Glomerular visceral epithelial cell (primary cell): ENCODE measurements at regions not wholly inside any gene's neighbourhood (a gene's known extent, or its start where the extent isn't known, plus 50 kb on each side); places are given as distances from the start of the nearest gene placed in this dataset.

Experiments used
- DNase-seq: peaks from one replicate; pipeline ENCODE4 v3.0.0-alpha.2; 2016; ENCODE audit errors: extremely low spot score

DNA sequence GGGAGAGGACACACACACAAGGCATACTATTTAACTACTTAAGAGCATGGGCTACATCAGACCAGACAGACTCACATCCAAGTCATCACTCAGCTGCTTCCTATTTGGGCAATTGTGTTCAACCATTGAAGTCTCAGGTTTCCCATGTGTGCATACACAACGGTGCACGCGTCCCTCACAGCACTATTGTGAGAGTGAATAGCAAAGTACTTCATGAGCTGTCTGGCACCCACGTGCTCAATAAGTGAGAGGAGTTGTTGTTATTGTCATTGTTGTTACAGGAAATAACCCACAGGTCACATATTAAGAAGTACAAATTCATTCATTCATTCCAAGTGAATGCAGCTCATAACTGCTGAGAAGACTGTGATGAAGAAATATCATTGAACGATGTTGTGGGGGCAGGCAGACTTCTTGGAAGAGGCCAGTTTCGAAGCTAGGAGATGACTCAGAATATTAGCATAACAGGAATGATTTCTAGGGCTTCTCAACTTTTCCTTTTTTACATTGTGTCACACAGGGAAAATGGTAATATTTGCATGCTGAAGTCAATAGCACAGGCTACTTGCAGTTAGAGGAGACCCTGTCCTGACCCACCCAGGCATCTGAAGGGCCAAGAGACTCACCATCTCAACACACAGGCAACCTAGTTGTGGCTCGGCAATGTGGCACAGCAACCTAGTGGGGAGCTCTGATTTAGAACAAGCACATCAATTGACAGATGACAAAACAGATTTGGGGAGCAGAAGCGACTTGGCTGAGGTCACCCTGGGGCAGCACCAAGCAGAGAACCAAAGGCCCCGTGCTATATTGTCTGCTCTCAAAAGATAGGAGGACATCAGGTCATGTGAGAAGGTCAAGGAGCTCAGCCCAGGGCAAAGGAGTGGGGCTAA, 606.0 kb downstream of the BUD13 start:
- DNase-seq = no peak

DNA sequence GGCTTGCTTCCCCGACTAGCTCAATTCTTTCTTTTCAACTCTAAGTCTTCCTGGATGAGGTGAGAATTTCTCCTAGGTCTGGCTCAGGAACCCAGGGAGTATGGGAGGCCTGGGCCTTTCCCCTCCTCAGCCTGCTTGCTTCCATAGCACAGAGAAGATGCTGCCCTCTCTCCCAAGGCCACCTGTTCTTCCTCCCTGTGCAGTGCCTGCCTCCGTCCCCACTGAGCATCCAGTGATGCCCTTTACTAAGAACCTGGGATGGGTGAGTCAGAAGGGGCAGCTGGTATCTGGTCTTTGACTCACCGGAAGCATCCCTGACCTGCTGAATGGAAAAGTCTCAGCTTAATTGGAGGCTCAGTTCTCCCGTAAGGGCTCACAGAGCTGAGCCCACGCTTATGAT, 607.9 kb downstream of the BUD13 start:
- DNase-seq = no peak

DNA sequence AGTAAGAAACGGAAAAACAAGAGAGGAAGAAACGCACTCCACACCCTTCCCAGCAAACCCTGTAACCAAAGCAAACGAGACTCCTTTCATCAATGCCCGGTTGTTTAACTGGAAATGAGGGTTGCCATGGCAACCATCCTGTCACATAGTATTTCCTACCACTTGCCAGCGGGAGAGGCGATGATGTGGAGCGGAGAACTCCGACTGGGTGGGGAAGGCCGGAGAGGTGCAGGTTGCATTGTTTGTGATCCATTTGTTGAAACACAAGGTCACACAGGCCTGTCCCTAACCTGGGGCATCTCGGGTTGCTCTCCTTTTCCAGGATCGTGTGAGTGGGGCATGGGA, 609.9 kb downstream of the BUD13 start:
- no peak for DNase-seq

DNA sequence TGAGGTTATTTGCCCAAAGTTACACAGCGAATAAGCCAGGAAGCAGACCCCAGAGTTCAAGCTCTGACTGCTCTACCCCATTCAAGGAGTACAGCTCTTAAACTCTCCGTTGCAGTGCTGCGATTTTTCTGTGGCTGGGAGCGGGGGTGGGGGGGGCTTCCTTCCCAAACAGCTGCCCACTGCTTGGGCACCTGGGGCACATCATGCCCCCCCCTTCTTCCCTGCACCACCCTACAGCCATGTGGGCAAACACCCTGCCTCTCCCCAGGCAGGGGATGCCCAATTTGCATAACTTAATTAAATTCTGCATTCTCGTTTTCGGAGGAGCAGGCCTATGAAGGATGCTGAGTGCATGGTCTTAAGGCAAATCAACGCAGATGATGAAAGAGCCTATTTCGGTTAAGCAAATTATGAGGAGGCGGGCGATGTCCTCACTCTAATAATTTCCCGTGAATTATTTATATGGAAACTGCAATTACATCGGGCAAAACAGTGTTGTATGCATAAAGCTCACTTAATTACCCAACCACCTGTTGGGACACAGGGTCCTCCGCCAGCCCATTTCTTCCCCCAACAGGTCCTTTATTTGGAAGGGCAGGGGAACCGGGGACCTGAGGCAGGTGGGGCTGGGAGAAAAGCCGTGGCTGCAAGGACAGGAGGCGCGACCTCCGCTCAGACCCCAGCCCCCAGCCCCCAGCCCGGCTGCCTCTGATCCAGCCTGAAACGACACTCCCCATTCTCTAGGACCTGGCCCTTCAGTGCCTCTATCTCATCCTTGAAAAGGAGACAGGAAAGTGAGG, 610.5 kb downstream of the BUD13 start:
- no peak for DNase-seq

- DNase-seq = no peak
These were observed 624.1 kb downstream of the BUD13 start for GRCh38 chr11:116148645-116149044.

- DNase-seq = no peak
These were observed 624.7 kb downstream of the BUD13 start for GRCh38 chr11:116148056-116148455.

DNA sequence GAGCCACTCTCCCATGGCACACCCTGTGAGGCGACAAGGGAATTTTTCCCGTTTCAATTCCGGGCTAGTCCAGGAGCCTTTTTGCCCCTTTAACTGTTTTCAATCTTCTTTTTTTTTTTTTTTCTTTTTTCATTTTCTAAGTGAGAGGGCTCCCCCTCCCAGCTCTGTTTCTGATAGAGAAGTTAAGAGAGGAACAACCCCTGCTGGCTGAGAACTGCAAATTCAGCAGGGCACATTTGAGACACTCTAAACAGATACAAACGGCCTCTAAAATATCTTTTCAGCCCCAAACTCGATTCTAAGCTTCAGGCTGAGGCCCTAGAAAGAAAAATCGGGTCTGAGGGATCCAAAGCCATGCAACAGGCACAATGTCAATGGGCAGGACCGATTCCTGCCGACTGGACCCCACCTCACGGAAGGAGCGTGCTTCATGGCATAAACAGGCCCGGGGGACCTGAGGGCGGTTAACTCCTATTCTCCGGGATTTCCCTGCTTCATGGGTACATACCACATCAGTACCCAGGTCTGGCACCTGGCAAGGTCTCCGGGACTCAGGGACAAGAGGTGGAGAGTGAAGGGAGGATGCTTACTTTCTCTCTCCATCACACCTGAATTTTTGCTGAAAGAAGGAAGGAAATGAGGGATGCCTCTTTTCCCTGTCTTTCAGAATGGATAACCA, 627.5 kb downstream of the BUD13 start:
- no peak for DNase-seq

- DNase-seq = no peak
These were observed 628.3 kb downstream of the BUD13 start for GRCh38 chr11:116144387-116144958.

- no peak for DNase-seq
These were observed 634.1 kb upstream of the CADM1 start for GRCh38 chr11:116138280-116138679.

GRCh38 chr11:116137753-116138152, 633.5 kb upstream of the CADM1 start:
- DNase-seq = no peak

- no peak for DNase-seq
These were observed 632.9 kb upstream of the CADM1 start for GRCh38 chr11:116136987-116137674.

DNA sequence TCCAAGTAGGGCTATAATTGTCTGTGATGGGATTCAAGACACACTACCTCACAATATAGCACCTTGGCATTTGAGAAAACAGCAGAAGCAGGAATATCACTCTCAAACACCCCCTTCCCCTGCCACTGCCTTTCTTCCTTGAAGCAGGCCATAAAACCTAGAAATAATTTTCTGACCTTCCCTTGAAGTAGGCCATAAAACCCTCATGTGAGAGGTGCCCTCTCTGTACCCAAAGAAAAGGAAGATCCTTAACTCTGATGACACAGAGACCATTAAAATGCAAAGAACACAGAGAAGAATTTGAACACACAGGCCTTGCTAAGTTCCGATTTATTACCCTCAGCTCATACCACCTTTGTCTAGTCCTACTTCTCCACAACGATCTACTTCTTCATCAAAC, 631.7 kb upstream of the CADM1 start:
- DNase-seq = no peak

GRCh38 chr11:116134450-116134849, 630.2 kb upstream of the CADM1 start:
- DNase-seq = no peak

GRCh38 chr11:116132273-116132978, 628.2 kb upstream of the CADM1 start:
- DNase-seq = no peak

DNA sequence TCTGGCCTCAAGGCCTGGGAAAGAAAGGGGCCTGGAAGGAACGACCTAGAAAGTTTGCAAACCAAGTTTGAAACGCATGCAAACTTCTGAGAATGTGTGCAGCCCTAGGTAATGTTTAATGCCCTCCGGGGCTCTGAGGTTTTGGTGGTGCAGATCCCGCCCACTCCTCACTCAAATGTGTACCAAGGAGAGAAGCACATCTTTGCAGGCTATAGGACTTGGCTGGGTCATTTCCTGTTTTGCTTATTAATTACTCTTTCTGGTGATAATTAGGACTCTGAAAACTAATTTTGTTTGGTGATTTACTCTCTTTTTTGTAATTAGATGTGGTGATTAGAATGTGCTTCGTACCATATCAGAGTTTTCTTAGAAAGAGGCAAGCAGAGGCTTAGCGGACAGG, 625.9 kb upstream of the CADM1 start:
- no peak for DNase-seq

DNA sequence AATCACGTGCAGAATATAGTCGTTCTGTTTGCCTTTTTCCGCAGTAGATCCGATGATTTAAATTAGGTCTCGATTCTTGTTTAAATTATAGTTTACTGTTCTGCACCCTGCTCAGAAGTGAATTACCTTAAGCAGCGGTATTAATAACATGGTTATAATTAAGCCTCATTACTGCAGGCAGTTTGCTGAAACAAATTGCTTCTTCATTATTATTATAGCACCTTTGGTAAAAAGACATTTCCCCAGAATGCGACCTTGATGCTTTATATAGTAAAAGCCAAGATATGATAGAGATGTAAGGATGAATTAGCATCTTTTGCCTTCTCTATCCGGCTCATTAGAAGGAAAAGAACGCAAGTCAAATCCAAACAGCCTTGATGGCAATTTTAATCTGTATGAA, 625.2 kb upstream of the CADM1 start:
- no peak for DNase-seq

- no peak for DNase-seq
These were observed 622.3 kb upstream of the CADM1 start for GRCh38 chr11:116126562-116126961.

- DNase-seq = no peak
These were observed 620.9 kb upstream of the CADM1 start for GRCh38 chr11:116124922-116125714.

- no peak for DNase-seq
These were observed 619.5 kb upstream of the CADM1 start for GRCh38 chr11:116123739-116124138.
